GDM1 (cell line): ENCODE measurements at regions not wholly inside any gene's neighbourhood (a gene's known extent, or its start where the extent isn't known, plus 50 kb on each side); places are given as distances from the start of the nearest gene placed in this dataset.

ENCODE experiments used
- DNase-seq: peaks from one replicate; lab custom pipeline; 2025; lab: John Stamatoyannopoulos, UW

DNA sequence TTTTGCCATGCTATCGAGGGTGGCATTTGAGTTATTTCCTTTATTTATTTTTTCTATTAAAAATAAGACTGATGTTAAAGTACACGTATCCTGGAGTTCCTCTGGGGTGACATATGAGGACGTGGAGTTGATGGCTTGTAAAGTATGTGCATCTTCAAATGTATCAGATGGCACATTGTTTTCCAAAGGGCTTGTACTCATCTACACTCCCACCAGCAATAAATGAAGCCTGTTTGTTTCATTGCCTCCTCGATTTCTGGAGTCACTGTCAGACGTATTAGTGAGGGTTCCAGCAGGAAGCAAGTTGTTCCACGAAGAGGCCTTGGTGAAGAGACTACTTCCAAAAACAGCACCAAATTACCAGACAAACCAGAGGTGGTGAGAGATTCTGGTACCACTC is 423.9 kb downstream of the NPHP4 start:
- DNase-seq: no peak

- no peak for DNase-seq
Observed at GRCh38 chr1:5567839-5568238, 424.4 kb downstream of the NPHP4 start.

DNA sequence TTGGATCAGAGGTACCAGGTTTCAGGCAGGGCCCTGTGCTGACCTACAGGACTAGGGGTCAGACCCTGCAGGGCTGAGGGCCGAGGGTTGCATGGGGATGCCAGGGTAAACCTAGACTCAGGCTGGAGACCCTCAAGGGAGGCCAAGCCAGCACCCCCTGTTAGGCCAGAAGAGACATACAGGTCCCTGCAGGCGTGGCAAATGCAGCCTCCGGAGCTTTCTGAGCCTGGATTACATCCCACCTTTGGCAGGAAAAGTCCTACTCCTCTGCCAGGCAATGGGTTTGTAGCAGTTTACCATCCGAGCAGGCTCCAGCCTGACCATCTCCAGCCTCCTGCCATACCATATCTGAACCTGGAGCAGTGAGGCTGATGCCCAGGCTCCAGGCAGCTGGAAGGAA is 425.3 kb downstream of the NPHP4 start:
- DNase-seq: no peak

GRCh38 chr1:5565281-5566125 is 426.7 kb downstream of the NPHP4 start:
- DNase-seq: no peak

GRCh38 chr1:5564578-5565257 is 427.5 kb downstream of the NPHP4 start:
- DNase-seq: no peak

GRCh38 chr1:5563861-5564577 is 428.2 kb downstream of the NPHP4 start:
- DNase-seq: no peak

- no peak for DNase-seq
Observed at GRCh38 chr1:5562769-5563168, 429.5 kb downstream of the NPHP4 start.

GRCh38 chr1:5562331-5562730 is 429.9 kb downstream of the NPHP4 start:
- DNase-seq: no peak

DNA sequence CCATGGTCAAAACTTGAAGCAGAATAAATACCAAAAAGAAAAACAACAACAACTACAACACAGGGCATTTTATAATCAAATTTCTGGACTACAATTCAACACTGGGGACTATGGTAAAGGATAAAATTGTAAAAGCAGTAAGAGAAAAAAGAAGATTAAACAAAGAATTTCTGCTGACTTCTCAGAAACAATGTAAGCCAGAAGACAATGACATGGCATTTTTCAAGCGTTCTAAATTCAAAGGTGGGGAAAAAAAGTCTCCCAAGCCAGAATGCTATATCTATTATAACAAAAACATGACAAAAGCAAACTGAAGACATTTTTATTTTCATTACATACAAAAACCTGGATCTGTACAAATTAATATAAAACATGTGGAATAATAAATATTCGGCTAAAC is 433.1 kb downstream of the NPHP4 start:
- no peak for DNase-seq

GRCh38 chr1:5555853-5556252 is 436.4 kb downstream of the NPHP4 start:
- DNase-seq: no peak

DNA sequence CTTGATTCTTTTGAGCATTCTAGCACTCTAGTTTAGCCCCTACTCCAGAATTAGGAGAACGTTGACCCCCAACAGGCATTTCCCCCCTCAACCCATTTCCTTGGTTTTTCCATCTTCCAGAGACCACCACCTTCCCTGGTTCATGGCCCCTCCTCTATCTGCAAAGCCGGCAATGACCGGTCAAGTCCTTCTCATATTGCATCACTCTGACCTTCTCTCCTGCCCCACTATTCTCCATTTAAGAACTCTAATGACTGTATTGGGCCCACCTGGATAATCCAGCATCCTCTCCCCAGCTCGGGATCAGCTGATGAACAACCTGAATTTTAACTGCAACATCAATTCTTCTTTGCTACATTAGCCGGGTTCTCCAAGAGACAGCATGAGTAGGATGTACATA is 437.4 kb downstream of the NPHP4 start:
- no peak for DNase-seq

DNA sequence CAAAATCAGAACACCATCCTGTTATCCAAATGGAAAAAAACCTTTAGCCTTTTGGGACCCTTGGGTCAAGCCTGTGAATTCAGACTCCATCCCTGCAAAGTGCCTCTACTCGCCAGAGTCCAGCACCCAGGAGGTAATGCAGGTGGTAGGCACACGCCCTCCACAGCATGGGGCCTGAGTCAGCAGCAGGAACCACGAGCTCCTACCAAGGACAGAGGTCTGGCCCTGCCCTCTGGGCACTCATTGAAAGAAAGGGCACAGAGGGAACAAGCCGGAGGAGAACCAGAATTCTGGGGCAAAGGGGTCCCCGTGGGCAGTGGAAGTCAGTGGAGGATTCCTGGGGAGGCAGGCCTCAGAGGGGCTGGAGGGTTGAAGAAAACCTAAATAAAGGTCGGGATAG is 438.1 kb downstream of the NPHP4 start:
- no peak for DNase-seq

- DNase-seq: no peak
Observed at GRCh38 chr1:5552787-5553484, 439.3 kb downstream of the NPHP4 start.

- DNase-seq: no peak
Observed at GRCh38 chr1:5551274-5551975, 440.8 kb downstream of the NPHP4 start.

DNA sequence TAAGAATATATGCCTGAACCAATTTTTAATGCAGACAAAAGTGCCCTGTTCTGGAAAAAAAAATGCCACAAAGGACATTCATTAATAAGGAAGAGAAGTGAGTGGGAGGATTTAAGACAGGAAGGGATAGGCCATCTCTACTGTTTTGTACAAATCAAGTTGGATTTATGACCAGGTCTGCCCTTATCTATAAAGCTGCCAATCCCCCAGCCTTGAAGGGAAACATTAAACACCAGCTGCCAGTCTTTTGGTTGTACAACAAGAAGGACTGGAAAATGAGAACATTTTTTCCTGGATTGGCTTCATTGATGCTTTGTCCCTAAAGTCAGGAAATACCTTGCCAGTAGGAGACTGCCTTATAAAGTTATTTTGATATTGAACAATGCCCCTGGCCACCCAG is 444.0 kb downstream of the NPHP4 start:
- no peak for DNase-seq

GRCh38 chr1:5543235-5543634 is 449.0 kb downstream of the NPHP4 start:
- DNase-seq: no peak

GRCh38 chr1:5532811-5533210 is 459.4 kb downstream of the NPHP4 start:
- no peak for DNase-seq

- no peak for DNase-seq
Observed at GRCh38 chr1:5526822-5527551, 465.2 kb downstream of the NPHP4 start.

DNA sequence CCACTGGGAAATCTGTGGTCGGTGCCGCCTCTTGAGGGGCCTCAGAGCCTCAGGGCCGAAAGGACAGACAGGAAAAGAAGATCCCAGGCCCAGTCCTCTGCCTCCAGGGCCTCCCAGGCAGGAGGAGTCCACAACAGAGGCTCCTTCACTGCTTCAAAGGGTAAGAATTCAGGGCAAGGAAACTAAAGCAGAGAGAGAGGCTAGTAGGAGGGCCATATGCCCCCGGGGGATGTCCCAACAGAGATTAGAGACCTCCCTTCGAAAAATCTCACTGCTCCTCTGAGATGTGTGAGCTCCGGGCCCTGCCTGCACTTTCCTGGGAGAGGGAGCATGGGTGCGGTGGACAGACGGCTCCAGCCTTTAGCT is 465.9 kb downstream of the NPHP4 start:
- DNase-seq: no peak

DNA sequence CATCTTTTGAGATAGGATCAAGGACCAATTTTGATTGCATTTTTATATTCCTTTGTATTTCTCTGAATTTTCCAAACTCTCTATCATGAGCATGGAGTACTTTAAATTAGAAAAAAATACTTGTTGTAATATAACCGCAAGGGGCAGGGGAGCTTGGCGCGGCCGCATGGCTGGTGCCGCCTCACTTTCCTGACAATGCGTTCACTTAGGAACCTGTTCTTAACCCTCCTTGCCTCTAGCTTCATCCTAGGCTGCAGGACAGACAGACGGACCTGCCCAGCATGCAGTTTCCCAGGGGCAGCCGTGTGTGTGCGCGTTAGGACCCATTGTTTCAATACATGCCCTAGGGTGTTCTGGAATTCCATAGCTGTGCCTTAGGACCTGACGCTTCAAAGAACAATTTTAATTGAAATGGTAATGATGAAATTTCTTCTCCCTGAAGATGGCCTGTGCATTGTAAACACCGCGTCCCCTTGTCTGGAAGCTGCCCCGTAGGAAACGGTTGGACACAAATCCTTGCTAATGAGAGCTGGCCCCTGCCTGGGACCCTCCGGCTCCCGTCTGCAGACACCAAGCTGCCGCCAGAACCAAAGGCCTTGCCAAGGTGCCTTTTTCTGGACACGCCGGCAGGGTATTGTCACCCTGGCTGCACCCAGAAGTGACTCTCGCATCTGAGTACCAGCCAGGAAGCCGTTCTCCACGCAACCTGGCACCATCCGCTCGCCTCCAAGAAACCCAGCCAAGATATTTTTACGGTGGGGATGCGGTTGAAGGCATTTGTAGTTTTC is 466.4 kb downstream of the NPHP4 start:
- no peak for DNase-seq
